SIG-M5 treated with dmso at 0.1 percent for 504 hours (cell line): ENCODE measurements at regions not wholly inside any gene's neighbourhood (a gene's known extent, or its start where the extent isn't known, plus 50 kb on each side); places are given as distances from the start of the nearest gene placed in this dataset.

Source experiments
- DNase-seq: peaks from one replicate; lab custom pipeline; 2025; ENCODE audit not compliant: unreplicated experiment; lab: John Stamatoyannopoulos, UW

DNA sequence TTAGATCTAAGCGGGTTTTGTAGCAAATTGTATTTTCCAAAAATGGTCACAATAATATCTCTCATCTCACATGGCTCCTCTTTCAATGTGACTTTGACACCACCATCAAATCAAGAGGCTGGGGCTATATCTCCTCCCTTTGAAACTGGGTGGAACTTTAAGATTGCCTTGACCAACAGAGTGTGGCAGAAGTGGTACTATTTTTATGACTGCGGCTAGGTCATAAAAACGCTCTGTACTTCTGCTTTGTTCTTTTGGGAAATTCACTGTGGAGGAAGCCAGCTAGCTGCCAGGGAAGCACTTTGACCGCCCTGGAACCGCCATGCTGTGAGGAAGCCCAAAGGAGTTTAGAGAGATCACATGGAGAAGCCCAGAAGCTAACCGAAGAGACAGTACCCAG, 50.7 kb upstream of the ACOT11 start:
- DNase-seq = no peak

DNA sequence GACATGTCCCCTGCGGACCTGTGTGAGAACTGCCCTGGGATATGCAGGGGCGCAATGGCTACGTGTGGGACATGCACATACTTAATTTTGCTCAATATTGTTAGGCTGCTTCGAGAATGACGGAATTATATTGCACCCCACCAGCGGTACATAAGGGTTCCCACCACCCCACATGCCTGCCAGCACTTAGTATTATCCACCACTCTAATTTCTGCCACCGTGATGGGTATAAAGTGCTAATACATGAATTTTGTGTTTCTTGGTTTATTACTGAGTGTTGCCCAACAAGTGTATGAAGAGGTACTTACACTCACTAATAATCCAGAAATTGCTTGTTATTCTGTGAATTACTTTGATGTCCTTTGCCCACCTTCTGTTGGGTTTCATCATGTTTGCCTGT, 52.1 kb upstream of the ACOT11 start:
- DNase-seq = no peak

DNA sequence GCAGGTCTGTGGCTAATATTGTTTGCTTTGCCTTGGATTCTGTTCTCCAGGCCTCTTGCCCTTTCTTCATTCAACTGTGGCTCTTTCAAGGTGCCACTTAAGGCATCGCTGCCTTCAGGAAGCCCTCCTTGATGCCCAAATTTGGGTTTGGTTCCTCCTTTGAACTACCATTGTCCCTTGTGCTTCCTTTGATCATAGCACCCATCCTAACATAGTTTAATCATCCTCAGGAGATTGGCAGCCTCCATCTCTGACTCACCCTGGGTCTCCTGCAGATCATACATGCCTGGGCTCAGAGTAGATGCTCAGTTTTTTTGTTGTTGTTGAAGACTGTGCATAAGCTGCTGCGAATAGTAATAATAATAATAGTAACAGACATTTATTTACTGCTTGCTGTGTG, 54.4 kb upstream of the ACOT11 start:
- DNase-seq = peak; percentile 22

DNA sequence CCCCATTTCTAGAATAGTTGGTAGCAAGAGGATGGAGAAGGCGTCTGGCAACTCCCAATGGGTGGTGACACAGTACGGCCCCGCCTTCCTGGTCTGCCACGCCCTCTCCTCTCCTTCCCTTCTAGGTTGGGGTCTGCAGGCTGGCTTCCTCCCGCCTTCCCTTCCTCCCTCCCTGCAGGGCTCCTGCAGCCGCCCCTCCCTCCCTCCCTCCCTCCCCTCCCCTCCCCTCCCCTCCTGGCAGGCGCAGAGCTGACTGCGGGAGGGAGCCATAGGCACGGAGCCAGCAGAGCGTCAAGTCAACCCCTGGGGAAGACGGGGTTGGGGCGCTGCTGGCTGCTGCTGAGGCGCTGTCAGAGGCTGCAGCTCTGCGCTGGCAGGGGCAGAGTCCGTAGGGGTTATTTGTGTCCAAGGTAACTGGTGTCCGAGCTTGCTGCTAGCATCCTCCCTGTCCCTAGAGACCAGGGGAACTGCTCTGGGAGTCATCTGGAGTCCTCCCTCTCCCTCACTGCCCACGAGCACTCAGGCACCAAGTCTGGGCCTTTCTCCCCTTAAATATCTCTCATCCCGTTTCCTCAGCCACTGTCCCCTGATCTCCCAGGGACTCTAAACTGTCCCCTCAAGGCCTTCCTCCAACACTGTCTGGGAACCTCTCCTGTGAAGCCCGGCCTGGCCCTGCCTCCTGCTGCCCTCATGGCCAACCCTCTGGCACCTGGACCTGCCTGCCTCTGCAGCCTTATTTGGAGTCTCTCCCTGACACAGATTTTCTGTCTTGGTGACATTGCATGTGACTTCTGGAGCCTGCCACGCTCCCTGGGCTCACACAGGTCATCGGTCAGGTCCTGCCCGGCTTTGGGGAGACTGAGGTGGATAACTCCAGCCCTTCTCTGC, 57.4 kb upstream of the ACOT11 start:
- DNase-seq = no peak

- DNase-seq = no peak
Measured at GRCh38 chr1:54489627-54490250, 58.3 kb upstream of the ACOT11 start.

DNA sequence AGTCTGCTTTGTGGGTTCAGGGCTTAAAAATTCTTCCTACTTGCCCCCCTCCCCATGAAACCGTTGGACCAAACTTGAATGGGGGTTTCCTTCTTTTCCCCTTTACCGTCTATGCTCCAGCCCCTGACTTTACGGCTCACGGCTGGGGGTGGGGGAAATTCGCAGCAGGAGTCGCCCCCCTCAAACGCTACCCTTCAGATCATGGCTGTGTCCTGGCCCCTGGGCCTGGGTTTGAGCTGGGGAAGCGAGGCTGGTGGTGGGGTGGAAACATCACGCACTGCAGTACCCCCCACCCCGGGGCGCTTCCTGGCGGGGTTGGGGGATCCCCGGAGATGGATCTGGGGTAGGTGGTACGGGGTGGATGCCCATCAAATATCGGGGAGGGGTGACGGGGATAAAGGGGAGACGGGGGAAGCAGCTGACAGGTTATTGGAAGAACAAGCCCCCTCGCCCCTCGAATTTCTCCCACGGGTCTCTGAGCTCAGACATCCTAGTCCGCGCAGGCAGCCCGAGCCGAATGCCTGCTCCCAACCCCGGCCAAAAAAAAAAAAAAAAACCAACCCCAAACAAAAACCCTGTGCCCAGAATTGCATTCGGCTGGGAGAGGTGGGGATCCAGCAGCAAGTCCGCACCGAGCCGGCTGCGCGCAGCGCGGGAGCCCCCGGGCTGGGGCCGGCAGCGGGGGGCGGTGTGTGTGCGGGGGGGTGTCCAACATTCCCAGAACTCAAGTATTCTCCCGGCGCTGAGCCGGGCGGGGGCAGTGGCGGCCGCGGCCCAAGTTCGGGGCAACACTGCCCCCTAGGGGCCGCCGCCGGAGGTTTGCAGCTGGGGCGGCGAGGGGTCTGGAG, 59.0 kb upstream of the ACOT11 start:
- DNase-seq = peak; percentile 54

- peak; percentile 74 for DNase-seq
Measured at GRCh38 chr1:54488065-54488750, 59.8 kb upstream of the ACOT11 start.

DNA sequence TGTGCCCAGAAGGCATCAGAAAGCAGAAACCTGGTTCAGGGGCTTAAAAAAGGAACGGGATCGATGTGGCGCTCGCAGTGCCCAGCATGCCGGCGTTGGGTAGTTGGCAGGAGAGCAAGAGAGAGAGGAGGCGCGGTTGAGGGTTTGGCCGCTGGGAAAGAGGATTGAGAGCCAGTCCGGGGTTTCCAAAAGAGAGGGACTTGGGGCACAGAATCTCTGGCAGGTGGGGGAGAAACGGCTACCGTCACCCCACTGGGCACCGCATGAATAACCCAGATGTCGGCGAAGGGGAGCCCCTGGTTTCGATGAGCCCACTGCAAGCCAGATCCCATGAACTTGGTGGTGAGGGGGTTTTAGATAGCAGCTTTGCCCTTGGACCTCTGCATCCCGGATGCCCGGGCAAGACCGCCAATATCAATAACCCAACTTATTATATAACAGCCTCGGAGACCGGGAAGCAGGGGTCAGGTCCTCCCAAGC, 60.4 kb upstream of the ACOT11 start:
- DNase-seq = no peak

GRCh38 chr1:54486907-54487306, 61.1 kb upstream of the ACOT11 start:
- no peak for DNase-seq

DNA sequence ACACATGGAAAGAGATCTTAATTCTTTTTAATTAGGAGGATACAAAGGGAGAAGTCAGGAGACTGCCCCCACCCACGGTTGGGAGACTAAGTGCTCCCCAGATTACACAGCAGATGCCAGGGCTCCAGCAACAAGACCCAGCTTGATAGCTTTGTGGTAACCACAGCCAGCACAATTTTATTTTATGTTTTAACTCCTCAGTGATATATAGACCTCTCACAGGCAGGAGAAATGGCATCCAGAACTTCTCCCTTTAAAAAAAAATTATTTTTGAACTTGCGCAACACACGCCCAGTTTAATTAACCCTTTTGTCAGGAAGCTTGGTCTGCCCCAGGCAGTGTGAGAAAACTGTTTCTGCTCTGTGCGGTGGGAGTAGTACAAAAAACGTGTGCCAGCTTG, 62.6 kb upstream of the ACOT11 start:
- DNase-seq = no peak

GRCh38 chr1:54483875-54484437, 64.1 kb upstream of the ACOT11 start:
- no peak for DNase-seq

GRCh38 chr1:54481201-54481884, 66.7 kb upstream of the ACOT11 start:
- DNase-seq = no peak

GRCh38 chr1:54480525-54480848, 67.5 kb upstream of the ACOT11 start:
- no peak for DNase-seq

DNA sequence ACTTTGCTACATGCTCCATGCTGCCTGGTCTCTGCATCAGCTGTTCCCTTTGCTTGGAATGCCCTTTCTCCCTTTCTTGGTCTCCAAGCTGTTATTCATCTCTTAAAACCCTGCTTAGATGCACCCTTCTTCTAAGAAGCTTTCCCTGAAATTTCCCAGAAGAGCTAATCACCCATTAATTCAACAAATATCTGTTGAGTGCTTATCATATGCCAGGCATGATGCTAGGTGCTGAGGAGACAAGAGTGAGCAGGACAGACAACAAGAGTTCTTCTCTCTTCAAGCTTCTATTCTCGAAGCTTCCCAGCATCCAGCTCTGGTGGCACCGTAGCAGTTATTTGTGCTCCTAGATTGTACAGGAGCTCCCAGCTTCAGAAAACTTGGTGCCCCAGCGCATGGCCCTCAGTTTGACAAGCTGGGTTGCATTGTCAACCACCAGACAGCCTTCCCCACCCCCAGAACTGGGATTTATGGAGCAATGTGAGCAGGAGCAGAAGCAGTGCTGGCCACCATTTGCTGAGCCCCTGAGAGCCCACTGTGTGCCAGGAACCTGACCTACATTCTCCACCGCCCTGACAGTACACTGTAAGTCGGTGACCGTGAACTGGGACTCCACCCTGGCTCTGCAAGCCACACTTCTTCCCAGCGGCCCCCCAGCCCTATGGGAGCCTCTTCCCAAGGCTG, 68.0 kb upstream of the ACOT11 start:
- DNase-seq = no peak

DNA sequence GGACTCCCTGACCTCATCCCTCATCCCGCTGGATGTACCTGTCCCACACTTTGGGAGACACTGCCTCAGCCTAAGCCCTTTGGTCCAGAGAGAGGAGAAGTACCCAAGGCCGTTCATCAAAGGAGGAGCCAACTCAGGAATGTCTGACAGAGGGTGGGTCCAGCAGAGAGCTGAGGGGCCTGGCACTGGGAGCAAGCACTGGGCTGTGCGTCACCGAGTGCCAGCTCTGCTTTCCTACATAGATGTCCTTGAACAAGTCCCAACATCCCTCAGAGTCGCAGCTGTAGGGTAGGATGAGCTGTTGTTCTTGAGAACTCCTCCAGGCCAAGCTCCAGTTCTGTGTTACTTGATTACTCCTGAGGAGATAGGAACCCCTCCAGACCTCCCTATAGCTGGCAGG, 68.8 kb upstream of the ACOT11 start:
- DNase-seq = no peak

- no peak for DNase-seq
Measured at GRCh38 chr1:54477153-54477561, 70.9 kb upstream of the ACOT11 start.

GRCh38 chr1:54476530-54477109, 70.4 kb upstream of the SSBP3 start:
- no peak for DNase-seq

DNA sequence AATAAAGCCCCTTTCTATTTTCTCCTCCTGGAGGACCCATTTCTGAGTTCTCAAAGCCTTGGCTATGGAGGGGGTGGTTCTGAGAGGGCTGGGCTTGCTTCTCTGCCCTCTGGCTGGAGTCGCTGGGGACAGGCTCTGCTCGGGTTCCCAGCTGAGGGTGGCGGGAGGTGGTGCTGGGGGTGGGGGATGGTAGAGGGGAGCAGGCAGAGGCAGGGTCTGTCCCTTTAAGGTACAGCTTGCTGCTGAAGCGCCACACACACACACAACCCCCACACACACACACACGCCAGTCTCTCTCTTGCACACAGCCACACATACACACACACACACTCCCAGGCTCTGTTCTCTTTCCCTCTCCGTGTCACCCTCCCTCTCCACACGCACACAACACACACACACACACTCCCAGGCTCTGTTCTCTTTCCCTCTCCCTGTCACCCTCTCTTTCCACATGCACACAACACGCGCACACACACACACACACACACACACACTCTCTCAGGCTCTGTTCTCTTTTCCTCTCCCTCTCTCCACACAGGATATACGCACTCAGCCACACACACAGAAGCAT, 69.8 kb upstream of the SSBP3 start:
- no peak for DNase-seq

DNA sequence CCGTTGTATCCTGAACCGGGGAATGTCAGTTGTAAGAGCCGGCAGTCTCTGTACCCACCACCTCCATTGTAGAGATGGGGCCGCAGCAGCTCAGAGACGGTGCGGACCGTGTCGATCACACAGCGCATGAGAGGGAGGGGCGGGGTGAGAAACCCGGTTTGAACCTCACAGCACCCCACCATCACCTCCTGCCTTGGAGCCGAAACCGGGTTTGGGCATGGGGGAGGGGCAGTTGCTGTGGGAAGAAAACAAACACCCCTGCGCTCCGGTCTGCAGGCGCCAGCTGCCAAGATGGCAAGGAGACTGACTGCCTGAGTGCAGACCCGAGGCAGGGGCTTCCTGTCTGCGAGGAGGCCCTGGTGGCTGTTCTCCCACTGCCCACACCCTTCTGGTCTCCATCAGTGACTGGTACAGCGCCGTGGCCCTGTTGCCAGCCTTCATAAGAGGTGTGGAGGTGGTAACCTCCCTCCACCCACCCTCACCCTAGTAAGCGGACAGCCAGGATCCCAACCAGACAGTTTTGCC, 69.2 kb upstream of the SSBP3 start:
- no peak for DNase-seq
